HG03460 (cell line): ENCODE measurements at regions not wholly inside any gene's neighbourhood (a gene's known extent, or its start where the extent isn't known, plus 50 kb on each side); places are given as distances from the start of the nearest gene placed in this dataset.

ENCODE experiments used
- ATAC-seq: cut with Tn5 transposase; IDR thresholded peaks from one replicate; pipeline ENCODE4 v1.9.1; 2021; ENCODE audit not compliant: unreplicated experiment

- no peak for ATAC-seq
Measured at GRCh38 chr2:17259613-17260012, 258.6 kb downstream of the RAD51AP2 start.

- ATAC-seq: no peak
Measured at GRCh38 chr2:17258861-17259260, 259.4 kb downstream of the RAD51AP2 start.

- no peak for ATAC-seq
Measured at GRCh38 chr2:17257189-17257909, 260.9 kb downstream of the RAD51AP2 start.

DNA sequence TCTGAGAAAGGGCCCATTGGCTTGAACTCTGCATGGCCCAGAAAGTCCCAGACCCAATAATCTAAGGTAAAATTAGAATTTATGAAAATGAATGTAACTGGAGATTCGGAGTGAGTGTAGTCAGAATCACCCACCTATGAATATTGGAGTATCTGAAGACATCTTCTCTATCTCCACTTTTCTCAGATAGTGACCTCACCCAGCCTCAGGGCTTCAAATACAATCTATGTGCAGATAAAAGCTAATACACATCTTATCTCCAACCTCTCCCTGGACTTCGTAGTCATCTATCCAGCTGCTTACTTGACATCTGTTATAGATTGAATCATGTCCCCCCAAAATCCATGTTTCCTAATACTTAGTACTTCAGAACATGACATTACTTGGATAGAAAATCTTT lies 263.2 kb downstream of the RAD51AP2 start:
- ATAC-seq: no peak

DNA sequence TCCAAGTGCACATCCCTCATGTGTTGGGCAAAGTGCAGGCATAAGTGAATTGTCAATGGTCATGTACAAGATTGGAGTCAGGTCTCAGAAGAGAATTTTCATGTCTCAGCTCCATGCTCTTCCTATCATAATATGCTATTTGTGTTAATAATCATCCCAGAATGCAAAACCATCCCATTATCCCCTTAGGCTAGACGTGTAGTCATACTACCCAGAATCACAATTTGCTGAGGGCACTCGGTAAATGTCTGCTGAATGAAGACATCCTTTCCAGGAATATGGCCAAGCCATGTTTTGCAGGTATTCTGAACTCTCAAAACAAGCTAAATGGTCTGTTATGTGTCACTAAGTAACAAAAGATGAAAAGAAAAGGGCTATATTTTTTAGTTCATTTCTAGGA lies 263.8 kb downstream of the RAD51AP2 start:
- ATAC-seq: no peak

DNA sequence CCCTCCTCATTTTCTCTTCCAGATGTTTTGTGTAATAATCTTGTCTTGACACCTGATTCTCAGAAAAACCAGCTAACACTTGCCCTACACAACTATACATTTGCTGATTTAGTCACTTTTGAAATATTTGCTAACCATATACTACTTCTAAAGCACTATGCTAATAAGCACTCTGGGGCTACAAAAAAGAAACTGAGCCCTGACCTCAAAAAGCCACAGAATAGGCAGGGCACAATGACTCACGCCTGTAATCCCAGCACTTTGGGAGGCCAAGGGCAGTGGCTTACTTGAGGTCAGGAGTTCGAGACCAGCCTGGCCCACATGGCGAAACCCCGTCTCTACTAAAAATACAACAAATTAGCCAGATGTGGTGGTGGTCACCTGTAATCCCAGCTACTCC lies 266.0 kb downstream of the RAD51AP2 start:
- ATAC-seq: no peak

GRCh38 chr2:17251171-17251570 lies 267.1 kb downstream of the RAD51AP2 start:
- no peak for ATAC-seq

- ATAC-seq: no peak
Measured at GRCh38 chr2:17249249-17249648, 269.0 kb downstream of the RAD51AP2 start.

DNA sequence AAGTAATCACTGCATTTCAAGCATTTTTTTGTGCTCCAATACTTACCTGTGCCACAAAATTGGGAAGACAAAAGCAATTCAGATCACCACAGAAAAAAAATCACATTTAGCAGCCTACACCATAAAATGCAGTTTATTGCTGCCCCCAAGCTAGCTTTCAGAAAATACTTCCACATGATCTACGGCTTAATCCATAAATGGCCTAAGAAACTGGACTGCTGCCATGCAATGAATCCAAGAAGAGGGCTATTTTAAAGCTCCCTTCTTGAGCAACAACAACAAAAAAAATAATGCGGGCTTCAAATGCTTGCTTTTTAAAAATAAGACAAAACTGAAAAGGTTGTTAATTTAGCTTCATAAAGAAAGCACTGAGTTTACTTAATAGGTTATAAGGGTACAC lies 272.3 kb downstream of the RAD51AP2 start:
- ATAC-seq: no peak

DNA sequence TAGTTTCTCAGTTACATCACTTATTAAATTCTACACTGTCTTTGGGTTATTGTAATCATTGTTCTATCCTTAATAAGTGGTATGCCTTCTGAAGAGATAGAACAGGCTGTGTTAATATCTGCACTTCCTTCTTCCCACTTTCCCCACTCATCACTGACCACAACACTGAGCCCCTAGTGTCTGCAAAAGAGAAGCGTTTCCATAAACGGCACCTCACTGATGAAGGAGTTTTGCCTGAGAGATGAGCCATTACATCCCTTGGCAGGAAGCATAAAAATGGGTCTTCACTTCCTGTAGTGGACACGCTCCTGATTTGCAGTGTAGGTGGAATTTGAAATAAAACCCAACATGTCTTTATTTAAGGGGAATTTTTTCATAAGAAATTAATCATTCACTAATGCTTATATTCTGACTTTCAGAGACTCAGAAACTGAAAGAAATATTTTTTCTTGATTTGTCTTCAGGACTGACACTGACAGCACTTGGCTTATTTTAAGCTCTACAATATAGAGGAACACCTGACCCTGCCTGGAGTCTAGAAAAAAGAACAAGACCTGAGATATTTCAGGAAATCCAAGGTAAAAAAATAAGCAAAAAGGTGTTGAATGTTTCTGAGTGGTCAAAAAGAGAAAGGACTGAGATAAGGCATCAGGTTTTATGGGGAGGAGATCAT lies 275.3 kb downstream of the RAD51AP2 start:
- no peak for ATAC-seq

DNA sequence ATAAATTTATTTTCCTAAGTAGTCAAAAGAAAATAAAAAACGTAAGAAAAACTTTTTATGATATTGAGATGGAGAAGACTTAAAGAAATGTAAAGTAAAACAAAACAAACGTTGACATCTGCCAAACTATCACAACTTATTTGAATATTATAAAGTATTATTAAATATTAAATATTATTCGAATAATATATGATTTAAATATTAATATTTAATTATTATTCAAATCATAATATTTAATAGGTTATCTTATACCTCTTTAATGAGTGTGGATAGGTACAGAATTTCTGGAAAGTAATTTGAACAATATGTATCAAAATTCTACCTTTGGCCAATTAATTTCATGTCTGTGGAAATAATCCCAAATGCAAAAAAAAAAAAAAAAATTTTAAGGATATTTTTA lies 278.7 kb downstream of the RAD51AP2 start:
- ATAC-seq: no peak

- no peak for ATAC-seq
Measured at GRCh38 chr2:17235167-17235566, 283.1 kb downstream of the RAD51AP2 start.

DNA sequence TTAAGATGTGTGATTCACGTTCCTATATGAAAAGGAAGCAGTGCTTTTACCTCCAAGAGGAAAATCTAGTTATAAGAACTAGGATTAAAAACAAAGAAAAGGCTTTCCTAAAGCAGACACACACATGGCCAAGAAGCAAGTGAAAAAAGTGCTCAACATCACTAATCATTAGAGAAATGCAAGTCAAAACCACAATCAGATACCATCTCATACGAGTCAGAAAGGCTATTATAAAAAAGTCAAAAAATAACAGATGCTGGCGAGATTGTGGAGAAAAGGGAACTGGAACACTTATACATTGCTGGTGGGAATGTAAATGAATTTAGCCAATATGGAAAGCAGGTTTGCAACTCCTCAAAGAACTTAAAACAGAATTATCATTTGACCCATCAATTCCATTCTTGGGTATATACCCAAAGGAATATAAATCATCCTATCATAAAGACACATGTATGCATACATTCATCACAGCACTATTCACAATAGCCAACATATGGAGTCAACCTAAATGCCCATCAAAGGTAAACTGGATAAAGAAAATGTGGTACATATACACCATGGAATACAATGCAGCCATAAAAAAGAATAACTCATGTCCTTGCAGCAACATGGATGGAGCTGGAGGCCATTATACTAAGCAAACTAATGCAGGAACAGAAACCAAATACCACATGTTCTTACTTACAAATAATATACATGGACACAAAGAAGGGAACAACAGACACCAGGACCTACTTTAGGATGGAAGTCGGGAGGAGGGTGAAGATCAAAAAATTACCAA lies 285.3 kb downstream of the RAD51AP2 start:
- ATAC-seq: no peak

- ATAC-seq: no peak
Measured at GRCh38 chr2:17231394-17231965, 286.8 kb downstream of the RAD51AP2 start.

GRCh38 chr2:17229414-17229813 lies 288.8 kb downstream of the RAD51AP2 start:
- no peak for ATAC-seq

DNA sequence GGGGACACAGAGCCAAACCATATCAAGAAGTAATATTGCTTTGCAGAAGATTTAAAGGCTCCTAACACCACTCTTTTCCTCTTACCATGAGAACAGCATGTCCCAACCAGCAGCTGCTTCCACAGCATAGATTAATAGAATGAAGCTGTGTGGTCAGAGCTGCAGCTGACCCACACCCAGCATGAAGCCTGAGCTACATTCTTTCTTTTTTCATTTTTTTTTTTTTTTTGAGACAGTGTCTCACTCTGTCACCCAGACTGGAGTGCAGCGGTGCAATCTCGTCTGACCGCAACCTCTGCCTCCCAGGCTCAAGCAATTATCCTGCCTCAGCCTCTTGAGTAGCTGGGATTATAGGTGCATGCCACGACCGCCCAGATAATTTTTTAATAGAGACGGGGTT lies 289.8 kb downstream of the RAD51AP2 start:
- ATAC-seq: no peak

DNA sequence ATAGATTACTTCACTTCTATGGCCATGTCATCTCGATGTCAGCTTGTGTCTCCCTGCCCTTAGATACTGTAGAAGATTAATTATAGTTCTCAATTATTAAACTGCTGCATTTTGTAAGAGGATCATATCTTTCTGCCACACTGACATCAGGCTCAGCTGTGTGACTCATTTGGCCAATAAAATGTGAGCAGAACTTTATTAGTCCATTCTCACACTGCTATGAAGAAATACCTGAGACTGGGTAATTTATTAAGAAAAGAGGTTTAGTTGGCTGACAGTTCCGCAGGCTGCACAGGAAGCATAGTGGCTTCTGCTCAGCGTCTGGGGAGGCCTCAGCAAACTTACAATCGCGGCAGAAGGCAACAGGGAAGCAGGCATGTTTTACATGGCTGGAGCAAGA lies 290.4 kb downstream of the RAD51AP2 start:
- no peak for ATAC-seq

DNA sequence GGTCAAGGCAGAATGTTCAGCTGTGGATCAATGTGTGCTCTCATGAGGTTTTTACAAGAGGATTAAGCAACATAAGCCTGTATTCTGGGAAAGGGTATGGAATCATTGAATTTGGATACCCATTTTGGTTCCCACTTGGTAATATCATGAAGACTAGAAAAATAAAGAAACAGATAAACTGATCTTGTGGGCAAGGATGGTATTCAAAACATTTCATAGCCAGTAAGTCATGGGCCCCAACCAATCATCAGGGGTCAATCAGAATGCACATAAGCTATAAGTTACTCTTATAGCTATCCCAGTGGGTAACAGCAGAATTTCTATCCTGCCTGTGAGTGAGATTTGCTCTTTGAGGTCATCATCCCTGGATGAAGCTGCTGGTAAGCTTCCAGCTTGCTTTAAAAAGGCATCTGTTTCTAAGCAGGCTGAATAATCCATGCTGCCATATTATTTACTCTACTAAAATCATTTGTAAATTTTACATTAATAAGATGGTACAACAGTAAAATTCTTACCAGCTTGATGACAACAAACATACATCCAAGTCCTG lies 291.2 kb downstream of the RAD51AP2 start:
- no peak for ATAC-seq

- ATAC-seq: no peak
Measured at GRCh38 chr2:17223211-17223610, 295.0 kb downstream of the RAD51AP2 start.

DNA sequence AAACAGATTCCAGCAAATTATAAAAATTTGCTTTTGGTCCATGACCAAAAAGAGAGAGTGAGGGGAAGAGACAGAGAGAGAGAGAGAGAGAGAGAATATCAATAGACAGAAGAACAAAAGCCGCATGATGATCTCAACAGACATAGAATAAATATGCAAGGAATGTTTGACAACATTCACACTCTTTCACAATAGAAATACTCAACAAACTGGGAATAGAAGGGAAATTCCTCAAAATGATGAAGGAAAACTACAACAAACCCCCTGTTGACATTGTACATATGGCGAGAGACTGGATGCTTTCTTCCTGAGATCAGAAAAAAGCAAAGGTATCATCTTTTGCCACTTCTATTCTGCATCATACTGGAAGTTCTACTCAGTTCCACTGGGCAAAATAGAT lies 309.7 kb downstream of the RAD51AP2 start:
- ATAC-seq: no peak

DNA sequence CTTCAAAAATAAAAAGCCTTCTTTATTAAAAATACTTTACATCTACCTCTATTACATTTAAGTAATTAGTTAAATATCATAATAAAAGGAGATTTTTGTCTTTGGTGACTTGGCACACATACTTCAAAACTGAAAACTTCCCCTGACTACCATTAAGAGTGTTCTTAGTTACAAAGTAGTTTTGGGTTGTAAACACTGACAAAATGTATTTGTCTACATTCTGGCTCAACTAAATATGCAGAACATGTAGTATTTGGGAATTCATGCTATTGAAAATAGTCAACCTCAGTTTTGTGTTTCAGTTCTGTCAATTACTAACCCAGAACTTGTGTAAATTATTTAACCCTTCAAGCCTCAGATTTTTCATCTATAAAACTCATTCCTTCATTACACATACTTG lies 311.5 kb downstream of the RAD51AP2 start:
- ATAC-seq: no peak
